PC-9 (cell line): ENCODE measurements at regions not wholly inside any gene's neighbourhood (a gene's known extent, or its start where the extent isn't known, plus 50 kb on each side); places are given as distances from the start of the nearest gene placed in this dataset.

Experiments
- CTCF ChIP-seq: fragments of 200-600 bp; sonication (generic); conservative IDR thresholded peaks from 2 replicates; pipeline ENCODE4 v1.6.1; 2017; ENCODE audit warnings: mixed run types, antibody characterized with exemption, mild to moderate bottlenecking, moderate library complexity
- EZH2 ChIP-seq: fragments of 200-600 bp; sonication (generic); IDR thresholded peaks from 2 replicates; pipeline ENCODE4 v1.8.0; 2017; ENCODE audit warnings: antibody characterized with exemption, low read depth

- TF ChIP-seq CTCF (no peak), EZH2 (no peak)
These were observed 588.4 kb upstream of the LRRC4C start for GRCh38 chr11:42047637-42048555.
